GM18508 (cell line): ENCODE measurements at regions not wholly inside any gene's neighbourhood (a gene's known extent, or its start where the extent isn't known, plus 50 kb on each side); places are given as distances from the start of the nearest gene placed in this dataset.
"Not testable (repeated sequence)": the region's sequence is repeated elsewhere in the genome, so short reads cannot be mapped to it uniquely, and the experiment has no call there.

Experiments used
- ATAC-seq: cut with Tn5 transposase; IDR thresholded peaks from one replicate; pipeline ENCODE4 v1.9.1; 2021; ENCODE audit warnings: moderate number of reproducible peaks; ENCODE audit not compliant: insufficient read depth, unreplicated experiment

DNA sequence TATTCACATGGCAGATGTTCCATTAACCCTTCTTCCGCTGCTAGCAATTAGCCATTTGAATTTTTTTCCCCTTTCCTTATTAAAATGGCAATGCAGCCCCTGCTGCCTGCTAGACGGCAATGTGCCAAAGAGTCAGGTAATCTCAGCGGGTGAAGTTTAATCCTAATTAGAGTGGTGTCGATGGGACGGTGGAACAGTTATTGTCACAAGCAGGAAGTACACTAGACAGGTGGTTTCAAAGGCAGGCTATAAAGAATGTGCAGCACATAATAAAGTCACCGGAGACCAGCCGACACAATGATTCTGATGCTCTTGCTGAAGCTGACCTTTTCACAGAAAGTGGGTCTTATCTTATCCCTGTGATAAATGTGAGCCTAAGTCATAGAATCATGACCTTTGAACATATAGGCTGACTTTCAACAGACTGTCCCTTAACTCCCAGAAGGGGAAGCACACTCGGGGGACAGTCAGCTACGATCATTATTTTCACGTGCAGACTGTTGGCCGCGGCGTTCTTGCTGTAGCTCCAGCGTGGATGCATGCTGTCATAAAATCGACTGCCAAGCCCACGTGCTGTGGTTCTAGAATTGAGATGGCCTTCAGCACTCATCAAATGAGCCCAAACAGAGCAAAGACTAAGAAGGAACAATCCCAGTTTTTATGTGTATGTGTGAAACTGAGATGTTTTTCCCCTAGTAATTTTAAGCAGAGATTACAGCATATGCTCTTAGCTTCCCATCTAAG lies 926.2 kb upstream of the SOX11 start:
- no peak for ATAC-seq

DNA sequence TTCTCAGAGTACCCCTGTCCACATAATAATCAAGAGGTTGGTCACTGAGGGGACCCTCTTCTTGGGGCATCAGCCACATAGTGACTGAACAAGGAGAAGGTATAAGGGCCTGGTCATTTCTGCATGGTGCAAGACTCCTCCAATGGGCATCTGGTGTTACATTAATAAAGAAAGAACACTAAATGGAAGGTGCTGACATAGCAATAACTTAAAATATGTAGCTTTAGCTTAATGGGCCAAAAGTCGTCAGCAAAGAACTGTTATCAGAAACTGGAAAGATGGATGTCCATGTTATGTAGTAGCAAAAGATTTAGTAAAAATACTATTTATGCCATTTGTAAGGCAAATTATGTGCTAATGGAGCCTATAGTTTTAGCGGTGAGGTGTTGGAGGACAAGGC lies 916.5 kb upstream of the SOX11 start:
- no peak for ATAC-seq

DNA sequence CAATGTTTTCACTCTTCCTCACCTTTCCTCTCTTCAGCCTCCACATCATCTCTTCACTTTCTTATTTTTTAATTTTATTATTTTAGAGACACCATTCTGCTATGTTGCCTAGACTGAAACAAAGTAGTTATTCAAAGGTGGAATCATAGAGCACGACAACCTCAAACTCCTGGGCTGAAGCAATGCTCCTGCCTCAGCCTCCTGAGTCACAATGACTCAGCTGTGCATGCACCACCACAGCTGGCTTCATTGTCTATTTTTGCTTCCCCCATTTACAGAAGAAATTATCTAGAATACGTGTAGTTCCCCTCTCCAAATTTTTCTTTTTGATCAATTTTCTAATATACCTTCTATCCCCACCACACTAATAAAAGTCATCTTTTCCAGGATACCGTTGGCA lies 911.5 kb upstream of the SOX11 start:
- no peak for ATAC-seq

DNA sequence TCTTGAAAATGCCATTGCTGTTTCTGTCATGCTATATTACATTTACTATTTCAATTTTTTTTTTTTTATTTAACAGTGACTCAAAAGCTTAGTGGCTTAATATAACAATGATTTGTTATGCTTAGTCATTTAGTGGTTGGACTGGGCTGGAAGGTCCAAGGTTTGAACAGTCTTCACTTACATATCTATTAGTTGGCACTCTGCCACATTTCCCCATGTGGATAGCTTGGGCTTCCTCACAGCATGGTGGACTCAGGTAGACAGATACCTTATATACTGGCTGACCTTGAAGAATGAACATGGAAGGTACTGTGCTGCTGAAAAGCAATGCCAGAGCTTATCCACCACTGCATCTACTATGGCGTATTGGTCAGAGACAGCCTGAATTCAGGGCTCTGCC lies 909.5 kb upstream of the SOX11 start:
- ATAC-seq: no peak

DNA sequence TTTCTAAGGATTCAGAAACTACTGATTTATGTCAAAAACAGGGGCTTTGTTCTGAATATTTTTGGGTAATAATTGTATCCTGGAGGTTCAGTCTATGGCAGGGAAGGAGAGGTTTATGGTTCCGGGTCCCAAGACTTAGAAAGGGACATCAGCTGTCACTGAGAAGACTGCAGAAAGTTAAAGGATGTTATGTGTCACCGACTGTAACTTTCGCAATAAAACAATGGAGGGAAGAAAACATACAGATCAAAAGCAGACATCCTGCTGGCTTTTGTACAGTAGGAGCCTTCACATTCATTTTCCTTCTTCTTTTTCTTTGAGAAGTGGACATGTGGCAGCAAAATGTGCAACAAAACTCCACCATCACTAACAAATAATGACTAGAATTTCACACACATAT lies 900.7 kb upstream of the SOX11 start:
- no peak for ATAC-seq

DNA sequence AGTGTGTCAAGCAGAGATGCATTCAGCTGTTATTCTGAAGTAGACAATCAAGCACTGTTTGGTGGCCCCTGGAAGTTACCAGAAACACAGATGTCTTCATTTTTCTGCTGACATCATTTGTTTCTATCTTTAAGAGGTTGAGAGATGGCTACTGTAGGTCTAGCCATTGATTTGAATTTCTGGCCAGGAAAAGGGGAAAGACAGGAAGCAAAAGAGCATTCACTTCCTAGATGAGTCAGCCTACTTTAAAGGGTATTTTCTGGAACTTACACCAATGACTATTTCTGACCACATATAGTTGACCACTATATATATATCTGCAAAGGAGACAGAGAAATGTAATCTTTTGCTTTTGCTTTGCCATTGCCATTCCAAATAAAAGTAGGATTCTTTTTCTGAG lies 900.1 kb upstream of the SOX11 start:
- ATAC-seq: no peak

DNA sequence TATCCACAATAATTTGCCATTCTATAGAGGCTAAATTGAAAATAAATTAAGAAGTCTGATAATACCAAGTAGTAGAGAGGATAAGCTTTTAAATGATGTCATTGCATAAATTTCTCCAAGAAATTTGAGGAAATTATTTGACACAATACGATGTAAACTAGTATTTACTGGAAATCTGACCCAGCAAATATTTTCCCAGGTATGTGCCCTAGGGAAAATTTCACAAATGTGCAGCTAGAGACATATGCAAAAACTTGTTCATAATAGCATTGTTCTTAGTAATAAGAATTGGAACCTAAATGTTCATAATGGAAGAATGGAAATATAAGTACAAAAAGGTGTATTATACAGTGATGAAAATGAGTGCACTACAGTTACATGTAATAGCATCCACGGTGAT lies 888.8 kb upstream of the SOX11 start:
- ATAC-seq: no peak

DNA sequence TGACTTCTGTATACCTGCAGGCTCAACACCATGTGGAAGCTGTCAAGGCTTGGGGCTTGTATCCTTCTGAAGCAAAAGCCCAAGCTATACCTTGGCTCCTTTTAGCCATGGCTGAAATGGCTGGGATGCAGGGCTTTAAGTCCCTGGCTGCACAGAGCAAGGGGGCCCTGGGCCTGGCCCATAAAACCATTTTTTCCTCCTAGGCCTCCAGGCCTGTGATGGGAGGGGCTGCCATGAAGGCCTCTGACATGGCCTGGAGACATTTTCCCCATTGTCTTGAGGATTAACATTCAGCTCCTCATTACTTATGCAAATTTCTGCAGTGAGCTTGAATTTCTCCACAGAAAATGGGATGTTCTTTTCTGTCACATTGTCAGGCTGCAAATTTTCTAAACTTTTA lies 878.0 kb upstream of the SOX11 start:
- ATAC-seq: not testable (repeated sequence)

DNA sequence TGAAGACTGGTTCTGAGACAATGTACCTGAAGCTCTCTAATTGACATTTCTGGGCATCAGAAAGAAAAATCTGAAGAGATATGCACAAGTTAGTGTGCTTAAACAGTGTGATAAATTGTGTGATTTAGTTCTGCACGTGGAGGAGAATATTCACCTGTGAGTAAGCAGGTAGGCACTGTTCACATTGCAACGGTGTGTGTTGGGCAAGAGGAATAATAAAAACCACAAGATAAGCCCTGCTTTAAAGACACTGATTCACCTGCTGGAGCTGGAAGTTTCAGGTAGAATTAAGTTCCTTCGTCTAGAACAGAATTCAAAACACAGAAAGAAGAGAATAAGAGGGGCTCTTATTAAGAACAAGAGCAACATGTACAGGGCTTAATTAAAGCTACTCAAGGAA lies 864.3 kb upstream of the SOX11 start:
- no peak for ATAC-seq

DNA sequence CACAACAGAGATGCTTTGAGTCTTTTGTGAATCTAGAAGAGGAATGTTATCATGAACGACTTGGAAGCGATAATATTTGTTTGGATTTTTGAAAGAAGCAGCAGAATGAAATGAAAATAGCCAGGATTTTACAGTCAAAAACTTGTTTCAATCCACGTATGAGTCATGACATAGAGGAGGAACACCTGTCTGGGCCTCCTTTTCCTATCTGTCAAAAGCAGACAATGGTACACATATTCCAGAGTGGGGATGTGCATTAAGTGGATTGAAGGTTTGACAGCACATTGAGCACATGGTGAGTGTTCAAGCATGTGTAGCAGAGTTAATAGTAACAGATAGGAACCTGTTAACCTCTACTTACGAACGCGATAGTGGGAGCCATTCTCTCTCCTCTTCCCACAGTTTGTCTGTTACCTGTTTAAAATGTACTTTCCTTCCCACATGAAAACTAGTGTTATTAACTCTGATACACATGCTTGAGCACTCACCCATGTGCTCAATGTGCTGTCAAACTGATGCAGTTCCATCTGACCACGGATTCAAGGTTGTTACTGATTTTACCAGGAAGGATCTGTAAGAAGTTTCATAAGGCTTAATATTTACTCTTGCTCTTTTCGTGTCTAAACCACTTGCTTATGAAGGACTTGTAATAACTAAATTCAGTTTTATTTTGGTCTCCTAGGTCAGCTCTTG lies 863.4 kb upstream of the SOX11 start:
- ATAC-seq: no peak

DNA sequence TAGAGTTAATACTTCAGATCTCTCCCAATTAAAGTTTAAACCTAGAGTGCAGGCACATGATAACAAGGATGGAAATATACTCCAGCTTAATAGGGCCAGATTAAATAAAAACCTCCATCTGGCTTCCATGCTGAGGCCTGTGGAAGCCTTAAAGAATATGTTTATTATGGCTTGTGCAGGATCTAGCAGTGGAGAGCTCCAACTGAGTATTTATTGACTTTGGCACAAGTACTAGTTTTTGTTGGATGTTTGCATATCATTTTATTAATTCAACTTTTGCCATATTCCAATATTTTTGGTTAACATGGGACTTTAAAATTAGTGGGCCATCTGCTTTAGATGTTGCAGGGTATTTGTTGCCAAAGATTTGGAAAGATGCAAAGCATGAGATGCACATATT lies 860.4 kb upstream of the SOX11 start:
- no peak for ATAC-seq

DNA sequence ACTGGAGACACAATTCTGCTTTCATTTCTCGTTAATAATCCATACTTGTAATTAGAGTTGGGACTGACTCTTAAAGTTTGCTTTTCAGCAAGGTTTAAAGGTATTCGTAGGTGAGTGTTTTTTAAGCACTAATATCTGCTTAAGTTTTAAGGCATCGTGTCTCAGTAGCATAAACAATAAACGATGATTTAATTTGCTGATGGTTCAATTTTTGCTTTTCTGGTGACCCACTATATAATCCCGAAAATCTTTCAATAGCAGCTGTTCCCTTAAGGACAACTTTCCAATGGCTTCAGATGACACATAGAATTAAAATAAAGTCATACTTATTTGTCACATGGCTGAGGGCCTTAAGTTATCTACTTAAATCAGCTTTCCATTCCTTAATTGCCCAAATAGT lies 859.5 kb upstream of the SOX11 start:
- ATAC-seq: no peak

DNA sequence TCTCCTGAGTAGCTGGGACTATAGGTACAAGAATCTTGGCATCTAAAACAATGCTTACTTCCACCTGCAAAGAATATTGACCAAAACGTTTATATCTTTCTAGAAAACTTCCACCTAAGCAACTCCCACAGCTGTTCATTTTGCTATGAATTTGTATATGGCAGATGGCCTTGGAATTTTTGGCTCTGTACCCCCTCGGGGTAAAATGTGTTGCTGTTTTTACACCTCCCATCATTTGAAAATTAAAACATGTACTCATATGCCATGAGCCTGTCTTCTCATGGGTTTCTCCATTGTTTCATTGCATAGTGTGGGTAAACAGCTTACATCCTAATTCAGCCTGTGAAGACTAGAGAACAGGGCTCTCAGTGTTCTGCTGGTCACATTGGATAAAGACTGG lies 853.6 kb upstream of the SOX11 start:
- ATAC-seq: no peak

DNA sequence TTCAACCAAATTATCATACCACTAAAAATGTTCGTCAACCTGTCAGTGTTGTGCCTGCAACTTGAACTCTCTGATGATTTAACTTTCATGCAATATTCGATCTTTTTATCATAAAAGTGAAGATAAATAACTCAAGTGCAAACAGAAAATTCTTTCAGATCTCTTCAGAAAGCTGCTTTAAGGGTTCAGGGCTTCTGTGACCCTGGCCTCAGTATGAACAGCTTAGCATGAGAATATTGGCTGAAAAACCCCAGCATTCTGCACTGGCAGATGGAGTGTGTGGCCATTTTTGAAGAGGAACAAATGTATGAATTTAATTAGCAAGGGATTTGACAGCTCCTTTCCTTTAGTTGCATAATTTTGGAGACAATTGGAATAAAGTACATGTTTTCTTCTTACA lies 851.4 kb upstream of the SOX11 start:
- no peak for ATAC-seq

DNA sequence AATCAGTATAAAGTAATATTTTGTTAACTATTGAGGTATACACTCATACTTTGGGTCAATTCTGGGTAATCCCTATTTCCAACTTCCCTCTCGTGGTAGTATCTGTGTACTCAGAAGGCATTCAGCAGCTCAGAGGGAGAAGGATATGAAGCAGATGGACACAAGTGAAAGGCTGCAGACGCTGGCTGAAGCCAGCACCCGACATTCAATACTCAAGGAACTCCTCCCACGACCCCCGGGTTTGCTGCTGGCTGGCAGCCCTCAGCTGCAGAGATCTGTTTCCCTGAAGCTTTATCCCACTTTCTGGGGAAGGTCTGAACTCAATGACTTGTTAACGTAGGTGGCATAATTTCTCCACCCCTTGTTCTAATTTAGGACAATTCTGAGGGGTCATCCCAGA lies 847.3 kb upstream of the SOX11 start:
- no peak for ATAC-seq

DNA sequence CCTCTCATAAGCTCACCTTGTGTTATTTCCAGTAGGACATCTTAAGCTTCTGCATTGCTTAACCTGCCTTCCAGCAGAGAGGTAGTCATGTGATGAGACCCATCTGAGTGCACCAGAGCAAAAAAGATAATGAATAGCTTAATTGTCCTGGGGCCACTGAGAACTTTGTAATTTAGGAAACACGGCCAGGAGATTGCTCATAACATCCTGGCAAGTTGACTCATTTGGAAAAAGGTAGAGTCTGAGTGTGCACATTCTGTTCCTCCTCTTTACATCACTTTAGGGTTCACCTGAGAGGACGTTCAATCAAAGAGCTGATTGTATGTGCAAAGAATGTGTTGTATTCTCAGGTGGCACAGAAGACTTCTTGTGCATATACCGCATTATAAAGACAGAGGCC lies 830.2 kb upstream of the SOX11 start:
- ATAC-seq: no peak

DNA sequence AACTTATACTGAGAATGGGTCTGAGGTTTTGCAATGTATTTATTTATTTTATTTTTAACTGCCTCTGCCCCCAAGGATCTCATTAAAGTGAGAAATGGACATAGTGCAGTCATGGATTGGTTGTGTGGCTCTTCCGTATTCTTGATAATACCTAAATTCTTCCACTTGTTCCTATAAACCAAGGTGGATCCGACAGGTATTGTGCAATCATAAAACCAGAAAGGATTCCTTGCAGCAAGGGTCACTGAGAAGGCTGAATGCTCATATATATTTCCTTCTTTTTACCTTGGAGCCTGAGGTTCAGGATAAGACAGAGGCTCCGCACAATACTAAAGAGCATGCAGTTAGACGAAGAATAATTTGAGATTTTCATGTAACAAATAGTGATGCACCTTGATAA lies 826.0 kb upstream of the SOX11 start:
- ATAC-seq: no peak

DNA sequence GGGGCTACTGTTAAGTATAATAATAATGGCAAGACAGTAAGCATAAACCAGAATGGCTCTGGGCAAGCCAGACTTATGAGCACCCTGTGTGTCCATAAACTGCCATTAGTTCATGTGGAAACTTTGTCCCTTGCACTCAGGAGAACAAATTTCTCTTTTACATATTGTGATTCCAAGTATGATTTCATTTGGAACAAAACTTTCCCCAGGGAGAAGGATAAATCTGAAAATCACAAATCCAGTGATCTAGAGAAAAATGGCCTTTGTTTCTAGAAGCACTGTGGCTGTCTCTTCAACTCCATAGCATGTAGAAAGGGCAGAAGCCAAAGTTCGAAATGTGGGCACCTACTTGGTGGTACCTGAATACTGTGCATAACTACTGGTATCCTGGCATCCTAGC lies 823.7 kb upstream of the SOX11 start:
- ATAC-seq: no peak

DNA sequence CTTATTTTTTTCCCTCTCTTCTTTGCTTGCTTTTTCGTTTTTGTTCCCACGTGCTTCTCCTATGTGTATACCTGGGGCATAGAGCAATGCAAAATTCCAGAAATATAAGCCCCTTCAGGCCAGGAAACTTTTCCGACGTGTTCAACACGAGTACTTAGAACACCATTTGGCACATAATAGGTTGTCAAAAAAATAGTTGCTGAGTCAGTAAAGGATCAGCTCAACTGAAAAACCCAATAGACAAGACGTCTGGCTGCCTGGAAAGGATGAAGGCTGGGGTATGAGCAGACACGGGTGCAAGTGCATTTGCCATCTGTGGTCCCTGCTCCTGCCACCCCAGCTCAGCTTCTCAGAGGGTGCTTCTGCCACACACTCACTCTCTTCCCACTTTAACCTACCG lies 823.0 kb upstream of the SOX11 start:
- ATAC-seq: no peak

DNA sequence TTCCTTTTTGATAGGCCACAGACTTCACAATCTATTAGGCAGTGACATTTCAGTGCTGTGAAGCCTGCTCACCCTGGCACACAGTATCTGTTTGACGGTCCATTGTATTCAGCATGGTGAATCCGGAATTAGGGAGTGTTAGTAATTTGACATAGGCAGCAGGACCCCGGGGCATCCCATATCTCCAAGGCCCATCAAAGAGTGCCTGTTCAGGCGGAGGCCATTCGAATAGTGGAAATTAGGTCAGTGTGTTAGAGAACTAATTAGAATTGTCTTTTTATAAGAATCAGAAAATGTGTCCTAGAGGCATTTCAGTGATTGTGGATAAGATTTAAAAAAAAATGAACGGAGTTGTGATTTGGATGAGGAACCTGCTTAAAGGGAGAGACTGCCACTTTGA lies 818.8 kb upstream of the SOX11 start:
- ATAC-seq: no peak

DNA sequence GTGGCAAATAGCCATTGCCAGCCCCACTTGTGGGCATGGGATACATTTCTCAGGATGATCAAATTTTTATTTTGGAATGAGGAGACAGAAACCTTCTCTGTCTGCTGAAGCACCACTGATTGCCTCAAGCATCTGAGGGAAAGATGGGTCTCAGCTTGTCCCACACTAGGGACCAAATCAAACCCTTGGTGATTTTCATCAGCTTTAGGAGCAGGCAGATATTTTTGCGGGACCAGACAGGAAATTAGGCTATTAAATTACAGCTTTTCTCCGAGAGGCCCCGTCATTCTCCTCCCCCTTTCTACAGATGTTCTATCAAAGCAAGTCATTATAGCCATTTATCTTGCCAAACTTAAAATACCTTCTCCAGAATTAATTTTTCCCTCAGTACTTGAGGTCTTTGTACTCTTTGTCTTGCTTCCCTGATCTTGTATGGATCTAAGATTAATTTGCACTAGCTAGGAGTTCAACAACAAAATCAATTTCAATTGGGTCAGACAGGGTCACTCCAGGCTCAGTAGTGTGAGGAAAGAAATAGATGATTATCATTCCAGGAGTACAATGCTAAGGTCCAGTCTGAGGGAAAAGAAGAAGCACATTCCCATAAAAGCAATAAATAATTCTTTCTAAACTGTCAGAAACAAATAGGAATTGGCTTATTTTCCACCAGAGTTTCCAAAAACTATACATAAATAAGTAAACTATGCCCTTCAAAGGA lies 818.1 kb upstream of the SOX11 start:
- ATAC-seq: no peak

DNA sequence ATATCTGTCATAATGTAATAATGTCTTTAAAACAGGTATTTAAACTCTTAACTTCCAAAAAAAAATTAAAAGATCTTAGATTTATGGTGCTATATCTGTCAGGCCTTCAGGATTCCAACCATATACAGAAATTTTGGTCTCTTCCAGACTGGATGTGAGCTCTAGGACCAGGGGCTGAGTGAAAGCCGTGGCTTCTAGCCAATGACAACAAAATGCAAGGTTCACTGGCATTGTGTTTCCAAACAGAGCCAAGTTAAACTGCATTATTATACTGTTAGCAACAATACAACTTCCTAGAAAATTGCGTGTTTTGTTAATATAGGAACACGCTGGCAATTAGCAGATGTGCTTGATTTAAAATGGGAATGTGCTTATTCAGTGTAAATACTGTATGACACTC lies 809.8 kb upstream of the SOX11 start:
- ATAC-seq: no peak
